GM23248 (cell line): ENCODE measurements at regions not wholly inside any gene's neighbourhood (a gene's known extent, or its start where the extent isn't known, plus 50 kb on each side); places are given as distances from the start of the nearest gene placed in this dataset.
A peak's percentile ranks its signal among the peaks of the same experiment; 100 is the strongest.

Experiments used
- DNase-seq: peaks from one replicate; pipeline ENCODE4 v3.0.0-alpha.2; 2015
- H2AFZ ChIP-seq: fragments of 200-600 bp; sonication (generic); 2 replicates; pipeline ENCODE4 v1.6.1; 2016; ENCODE audit warnings: antibody characterized with exemption
- H3F3A ChIP-seq: fragments of 200-600 bp; sonication (generic); 2 replicates; pipeline ENCODE4 v1.6.1; 2016; ENCODE audit warnings: mild to moderate bottlenecking, antibody characterized with exemption, mixed run types; ENCODE audit not compliant: insufficient read depth
- H3K27ac ChIP-seq: fragments of 200-600 bp; sonication (generic); 2 replicates; pipeline ENCODE4 v1.5.1; 2016; ENCODE audit warnings: mild to moderate bottlenecking
- H3K27me3 ChIP-seq: fragments of 200-600 bp; sonication (generic); replicated peaks from 2 replicates; pipeline ENCODE4 v1.6.1; 2016; ENCODE audit warnings: mild to moderate bottlenecking; ENCODE audit not compliant: insufficient read depth
- H3K36me3 ChIP-seq: fragments of 200-600 bp; sonication (generic); 2 replicates; pipeline ENCODE4 v1.6.1; 2016; ENCODE audit warnings: low read depth, mild to moderate bottlenecking
- H3K4me1 ChIP-seq: fragments of 200-600 bp; sonication (generic); 2 replicates; pipeline ENCODE4 v1.6.1; 2016; ENCODE audit warnings: mild to moderate bottlenecking; ENCODE audit not compliant: insufficient read depth
- H3K4me2 ChIP-seq: fragments of 200-600 bp; sonication (generic); one replicate; pipeline ENCODE4 v1.6.1; 2016; ENCODE audit warnings: mild to moderate bottlenecking; ENCODE audit not compliant: unreplicated experiment
- H3K4me3 ChIP-seq: fragments of 200-600 bp; sonication (generic); 2 replicates; pipeline ENCODE4 v1.5.1; 2016; ENCODE audit warnings: mild to moderate bottlenecking
- H3K79me2 ChIP-seq: fragments of 200-600 bp; sonication (generic); 2 replicates; pipeline ENCODE4 v1.6.1; 2016; ENCODE audit warnings: mild to moderate bottlenecking; ENCODE audit not compliant: insufficient read depth
- H3K9ac ChIP-seq: fragments of 200-600 bp; sonication (generic); 2 replicates; pipeline ENCODE4 v1.6.1; 2016; ENCODE audit warnings: mild to moderate bottlenecking
- H3K9me2 ChIP-seq: fragments of 200-600 bp; sonication (generic); 2 replicates; pipeline ENCODE4 v1.6.1; 2016; ENCODE audit warnings: mixed run types, mild to moderate bottlenecking, moderate library complexity; ENCODE audit not compliant: insufficient read depth
- H3K9me3 ChIP-seq: fragments of 200-600 bp; sonication (generic); one replicate; pipeline ENCODE4 v1.6.1; 2017; ENCODE audit warnings: low read depth
- H4K20me1 ChIP-seq: fragments of 200-600 bp; sonication (generic); 2 replicates; pipeline ENCODE4 v1.6.0; 2016; ENCODE audit not compliant: insufficient read depth
- EZH2 ChIP-seq: fragments of 200-600 bp; sonication (generic); IDR thresholded peaks from 2 replicates; pipeline ENCODE4 v1.6.1; 2018; ENCODE audit warnings: antibody characterized with exemption, mild to moderate bottlenecking; ENCODE audit not compliant: insufficient read depth, poor library complexity, severe bottlenecking
- EZH2phosphoT487 ChIP-seq: fragments of 200-600 bp; sonication (generic); IDR thresholded peaks from 2 replicates; pipeline ENCODE4 v1.6.1; 2018; ENCODE audit warnings: antibody characterized with exemption, moderate library complexity, mild to moderate bottlenecking, low read depth; ENCODE audit not compliant: insufficient read depth
- WGBS, 2 experiments: methylation state at CpG; one replicate each; pipeline ENCODE4 v1.1.6; 2015 to 2017; ENCODE audit warnings: low lambda C conversion rate in 2 of 2, low coverage in 1 of 2; ENCODE audit errors: missing lambda C conversion rate in 2 of 2; 5-methylcytosine and 5-hydroxymethylcytosine counted together
- in situ Hi-C: fragments of 300-500 bp; cut with MboI; formaldehyde crosslinking; loops from 2 replicates; pipeline ENCODE4 v1.15.0; 2020

DNA sequence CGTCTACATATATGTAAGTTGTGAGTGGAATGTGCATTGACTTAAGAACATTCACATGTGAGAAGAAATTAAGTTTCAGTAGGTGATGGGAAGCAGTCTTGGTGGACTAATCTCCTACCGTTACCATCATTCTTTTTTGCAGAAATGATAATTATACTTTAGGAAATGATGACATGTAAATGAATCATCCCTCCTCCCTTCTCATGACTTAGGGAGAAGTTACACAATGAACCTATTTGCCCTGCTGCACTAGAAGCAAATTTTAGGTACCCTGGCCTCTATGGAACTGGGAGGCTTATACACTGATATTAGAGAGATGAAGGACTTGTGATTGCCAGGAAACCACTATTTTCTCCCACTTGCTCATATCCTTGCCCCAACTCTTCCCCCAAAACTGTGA, 214.2 kb downstream of the CALCRL start:
- peak; percentile 62 for DNase-seq
- H3F3A ChIP-seq: no peaks in the 10 kb centered on the region
- 44 to 56% methylated on average over 2 of the region's 2 CpGs for WGBS, 2 experiments

GRCh38 chr2:187232749-187233148, 215.3 kb downstream of the CALCRL start:
- TF ChIP-seq EZH2: no peak
- Histone ChIP-seq H3K9me2 (no peaks in the 10 kb centered on the region), H3K4me2 (no peak overlapping the region), H3K36me3 (no peaks in the 10 kb centered on the region), H3K27me3 (no peaks in the 10 kb centered on the region), H3K9me3 (no peaks in the 10 kb centered on the region), H2AFZ (no peak overlapping the region), H3K4me3 (no peak overlapping the region), H3K9ac (no peak overlapping the region), H4K20me1 (no peaks in the 10 kb centered on the region), H3K4me1 (no peaks in the 10 kb centered on the region), H3F3A (no peaks in the 10 kb centered on the region), H3K79me2 (no peaks in the 10 kb centered on the region), H3K27ac (no peak overlapping the region)
- WGBS, 2 experiments: 81 to 88% methylated on average over 1 of the region's 1 CpG
- DNase-seq: no peak
- in situ Hi-C loops: no loop called here

More for the DNA sequence above, 214.2 kb downstream of the CALCRL start:
- H3K4me3 ChIP-seq: no peak overlapping the region
- no peaks in the 10 kb centered on the region for H3K4me1 ChIP-seq
- in situ Hi-C loops: no loop called here
- no peaks in the 10 kb centered on the region for H4K20me1 ChIP-seq
- H3K79me2 ChIP-seq: no peaks in the 10 kb centered on the region
- no peak for TF ChIP-seq EZH2phosphoT487
- no peak for TF ChIP-seq EZH2
- no peaks in the 10 kb centered on the region for H3K27me3 ChIP-seq
- H3K9me2 ChIP-seq: no peaks in the 10 kb centered on the region
- no peak overlapping the region for H3K27ac ChIP-seq
- H2AFZ ChIP-seq: no peak overlapping the region
- no peaks in the 10 kb centered on the region for H3K36me3 ChIP-seq
- no peak overlapping the region for H3K9ac ChIP-seq
- no peak overlapping the region for H3K4me2 ChIP-seq
- no peaks in the 10 kb centered on the region for H3K9me3 ChIP-seq

GRCh38 chr2:187230088-187230487, 218.0 kb downstream of the CALCRL start:
- H3K27ac ChIP-seq: no peak overlapping the region
- no peak overlapping the region for H3K4me2 ChIP-seq
- no peak overlapping the region for H3K4me3 ChIP-seq
- H3F3A ChIP-seq: no peaks in the 10 kb centered on the region
- no peaks in the 10 kb centered on the region for H3K4me1 ChIP-seq
- H3K9me3 ChIP-seq: no peaks in the 10 kb centered on the region
- no peak for DNase-seq
- no peaks in the 10 kb centered on the region for H4K20me1 ChIP-seq
- 25 to 29% methylated on average over 3 of the region's 3 CpGs for WGBS, 2 experiments
- H3K9ac ChIP-seq: no peak overlapping the region
- no peaks in the 10 kb centered on the region for H3K79me2 ChIP-seq
- no peaks in the 10 kb centered on the region for H3K9me2 ChIP-seq
- no peaks in the 10 kb centered on the region for H3K27me3 ChIP-seq
- TF ChIP-seq EZH2 (no peak), EZH2phosphoT487 (no peak)
- H3K36me3 ChIP-seq: no peaks in the 10 kb centered on the region
- no peak overlapping the region for H2AFZ ChIP-seq
- in situ Hi-C loops: no loop called here

DNA sequence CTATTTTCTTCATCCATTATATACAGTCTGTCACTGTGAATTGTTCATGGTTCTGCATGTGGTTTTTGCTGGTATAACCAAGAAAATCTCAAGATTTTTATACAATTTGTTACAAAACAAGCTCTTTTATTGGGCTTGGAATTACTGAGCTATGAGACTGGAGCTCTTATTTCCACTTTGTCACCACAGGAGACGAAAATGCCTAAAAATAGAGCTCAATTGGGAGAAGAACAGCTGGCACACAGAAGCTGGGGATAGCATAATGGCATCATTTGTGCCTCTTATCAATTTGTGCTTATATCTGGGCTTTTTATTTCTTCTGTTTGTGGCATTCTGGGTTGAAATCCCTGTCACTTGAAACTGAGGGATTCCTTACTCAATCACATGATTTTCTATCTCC, 219.1 kb downstream of the CALCRL start:
- Histone ChIP-seq H3K4me3 (no peak overlapping the region), H3K9me3 (no peaks in the 10 kb centered on the region), H3K27me3 (no peaks in the 10 kb centered on the region), H3K79me2 (no peaks in the 10 kb centered on the region), H3K36me3 (no peaks in the 10 kb centered on the region), H4K20me1 (no peaks in the 10 kb centered on the region), H3K4me2 (no peak overlapping the region), H3K4me1 (no peaks in the 10 kb centered on the region), H3K9me2 (no peaks in the 10 kb centered on the region), H3K27ac (no peak overlapping the region), H3K9ac (no peak overlapping the region), H2AFZ (no peak overlapping the region), H3F3A (no peaks in the 10 kb centered on the region)
- 46 to 64% methylated on average over 1 of the region's 1 CpG for WGBS, 2 experiments
- no peak for TF ChIP-seq EZH2phosphoT487
- TF ChIP-seq EZH2: no peak
- in situ Hi-C loops: no loop called here
- DNase-seq: no peak

DNA sequence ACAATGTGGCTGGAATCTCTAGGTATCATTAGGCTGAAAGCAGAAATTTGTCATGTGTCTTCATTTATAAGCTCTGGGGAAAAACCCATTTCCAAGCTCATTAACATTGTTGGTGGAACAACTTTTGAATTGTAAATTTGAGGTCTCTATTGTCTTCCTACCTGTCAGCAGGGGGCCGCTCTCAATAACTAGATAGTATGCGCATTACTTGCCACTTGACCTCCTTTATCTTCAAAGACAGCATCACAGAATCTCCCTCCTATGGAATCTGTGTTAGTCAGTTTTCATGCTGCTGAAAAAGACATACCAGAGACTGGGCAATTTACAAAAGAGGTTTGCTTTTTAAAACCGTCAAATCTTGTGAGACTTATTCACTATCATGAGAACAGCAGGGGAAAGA, 223.1 kb downstream of the CALCRL start:
- in situ Hi-C loops: no loop called here
- Histone ChIP-seq H3K9me3 (no peaks in the 10 kb centered on the region), H3K4me1 (no peaks in the 10 kb centered on the region), H3K79me2 (no peaks in the 10 kb centered on the region), H3K4me2 (no peak overlapping the region), H3K27ac (no peak overlapping the region), H4K20me1 (no peaks in the 10 kb centered on the region), H3F3A (no peaks in the 10 kb centered on the region), H3K36me3 (no peaks in the 10 kb centered on the region), H3K4me3 (no peak overlapping the region), H2AFZ (no peak overlapping the region), H3K27me3 (no peaks in the 10 kb centered on the region), H3K9ac (no peak overlapping the region), H3K9me2 (no peaks in the 10 kb centered on the region)
- DNase-seq: no peak
- 75 to 88% methylated on average over 3 of the region's 3 CpGs for WGBS, 2 experiments
- TF ChIP-seq EZH2 (no peak), EZH2phosphoT487 (no peak)
